GM12865 (cell line): ENCODE measurements at regions not wholly inside any gene's neighbourhood (a gene's known extent, or its start where the extent isn't known, plus 50 kb on each side); places are given as distances from the start of the nearest gene placed in this dataset.

Experiments
- DNase-seq: peaks from one replicate; pipeline ENCODE4 v3.0.0; 2010; ENCODE audit warnings: low read depth
- H3K4me3 ChIP-seq: 2 replicates; pipeline ENCODE4 v1.5.1; 2011; ENCODE audit warnings: mild to moderate bottlenecking, low read depth, low read length, control low read depth
- TF ChIP-seq, protein P1 (sequence below): IDR thresholded peaks from 2 replicates; pipeline ENCODE4 v1.5.1; 2011; ENCODE audit warnings: low read length, control low read depth, low read depth, inconsistent platforms; ENCODE audit not compliant: insufficient read depth; ENCODE audit errors: missing control alignments

DNA sequence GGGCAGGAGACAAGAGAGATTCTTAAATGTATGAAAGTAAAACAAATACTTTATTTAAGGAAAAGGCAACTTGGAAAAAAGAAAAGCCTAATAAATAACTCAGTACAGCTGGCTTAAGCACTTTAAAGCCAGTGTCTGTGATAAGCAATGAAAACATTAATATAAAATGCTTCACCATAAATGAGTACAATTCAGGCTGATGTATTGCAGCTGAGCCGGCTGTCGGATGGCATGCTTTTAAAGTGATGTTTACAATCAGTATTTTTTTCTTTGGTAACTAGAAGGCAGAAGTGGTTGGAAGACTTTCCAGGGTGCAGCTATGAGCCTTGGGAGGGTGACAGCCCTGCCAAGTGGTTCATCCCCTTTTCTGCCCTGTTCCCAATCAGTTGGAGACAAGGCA is 58.7 kb upstream of the CELF4 start:
- TF ChIP-seq, protein P1, sequence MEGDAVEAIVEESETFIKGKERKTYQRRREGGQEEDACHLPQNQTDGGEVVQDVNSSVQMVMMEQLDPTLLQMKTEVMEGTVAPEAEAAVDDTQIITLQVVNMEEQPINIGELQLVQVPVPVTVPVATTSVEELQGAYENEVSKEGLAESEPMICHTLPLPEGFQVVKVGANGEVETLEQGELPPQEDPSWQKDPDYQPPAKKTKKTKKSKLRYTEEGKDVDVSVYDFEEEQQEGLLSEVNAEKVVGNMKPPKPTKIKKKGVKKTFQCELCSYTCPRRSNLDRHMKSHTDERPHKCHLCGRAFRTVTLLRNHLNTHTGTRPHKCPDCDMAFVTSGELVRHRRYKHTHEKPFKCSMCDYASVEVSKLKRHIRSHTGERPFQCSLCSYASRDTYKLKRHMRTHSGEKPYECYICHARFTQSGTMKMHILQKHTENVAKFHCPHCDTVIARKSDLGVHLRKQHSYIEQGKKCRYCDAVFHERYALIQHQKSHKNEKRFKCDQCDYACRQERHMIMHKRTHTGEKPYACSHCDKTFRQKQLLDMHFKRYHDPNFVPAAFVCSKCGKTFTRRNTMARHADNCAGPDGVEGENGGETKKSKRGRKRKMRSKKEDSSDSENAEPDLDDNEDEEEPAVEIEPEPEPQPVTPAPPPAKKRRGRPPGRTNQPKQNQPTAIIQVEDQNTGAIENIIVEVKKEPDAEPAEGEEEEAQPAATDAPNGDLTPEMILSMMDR = no peak
- no peak overlapping the region for H3K4me3 ChIP-seq
- DNase-seq = no peak

DNA sequence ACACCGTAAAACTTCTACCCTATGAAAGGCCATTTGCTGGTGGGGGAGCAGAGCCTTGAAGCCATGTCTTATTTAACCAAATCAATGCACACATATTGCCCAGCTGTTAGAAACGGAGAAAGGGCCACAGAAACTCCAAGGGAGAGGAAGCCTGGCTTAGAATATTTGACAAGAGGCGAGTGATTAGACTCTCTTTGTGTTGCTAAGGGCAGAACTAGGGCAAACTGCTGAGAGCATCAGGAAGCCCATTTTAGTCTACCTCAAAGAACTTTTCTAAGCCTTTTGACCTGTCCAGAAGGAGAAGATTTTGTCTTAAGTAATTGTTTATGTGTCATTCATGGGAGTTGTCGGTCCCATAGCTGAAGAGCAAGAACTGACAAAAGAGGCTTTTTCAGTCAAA is 54.4 kb upstream of the CELF4 start:
- DNase-seq = no peak
- no peak overlapping the region for H3K4me3 ChIP-seq
- TF ChIP-seq, protein P1 = no peak

DNA sequence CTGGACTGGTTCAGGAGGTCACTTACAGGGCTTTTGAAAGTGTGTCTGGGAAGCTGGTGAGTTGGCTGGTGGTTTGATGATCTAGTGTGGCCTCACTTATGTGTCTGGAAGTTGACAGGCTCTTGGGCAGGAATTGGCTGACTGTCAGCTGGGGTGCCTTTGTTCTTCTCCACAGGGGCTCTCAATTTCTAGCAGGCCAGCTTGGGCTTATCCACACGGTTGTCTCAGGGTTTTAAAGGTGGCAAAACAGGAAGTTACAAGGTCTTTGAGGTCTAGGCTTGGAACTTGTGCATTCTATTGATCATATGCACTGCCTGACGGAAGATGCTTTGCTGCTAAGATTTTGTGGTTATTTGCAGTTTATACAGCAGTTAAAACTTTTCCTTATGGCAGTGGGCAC is 52.0 kb upstream of the CELF4 start:
- DNase-seq = no peak
- H3K4me3 ChIP-seq = no peak overlapping the region
- TF ChIP-seq, protein P1 = no peak
